Subcutaneous abdominal adipose tissue (tissue), 5 donors: ENCODE measurements at regions not wholly inside any gene's neighbourhood (a gene's known extent, or its start where the extent isn't known, plus 50 kb on each side); places are given as distances from the start of the nearest gene placed in this dataset.
A peak's percentile ranks its signal among the peaks of the same experiment; 100 is the strongest.

Source experiments
- H3K27ac ChIP-seq: one replicate; pipeline ENCODE4 v1.7.0; 2013; ENCODE audit warnings: low read depth, mild to moderate bottlenecking, inconsistent platforms, low read length, moderate library complexity
- H3K27me3 ChIP-seq, 5 donors: one replicate each; pipeline ENCODE4 v1.7.0; 2013; ENCODE audit warnings: low read length in 5 of 5, inconsistent platforms in 1 of 5; ENCODE audit not compliant: control insufficient read depth in 5 of 5, insufficient read depth in 4 of 5
- H3K36me3 ChIP-seq, 5 donors: one replicate each; pipeline ENCODE4 v1.7.0; 2013; ENCODE audit warnings: low read length in 5 of 5; ENCODE audit not compliant: control insufficient read depth in 5 of 5, insufficient read depth in 5 of 5
- H3K4me1 ChIP-seq, 5 donors: one replicate each; pipeline ENCODE4 v1.7.0; 2013; ENCODE audit warnings: low read length in 5 of 5, mild to moderate bottlenecking in 3 of 5, moderate library complexity in 1 of 5; ENCODE audit not compliant: control insufficient read depth in 5 of 5, insufficient read depth in 5 of 5
- H3K4me3 ChIP-seq, 5 donors: one replicate each; pipeline ENCODE4 v1.7.0; 2013; ENCODE audit warnings: low read length in 5 of 5, low read depth in 1 of 5
- H3K9ac ChIP-seq, 5 donors: one replicate each; pipeline ENCODE4 v1.7.0; 2013; ENCODE audit warnings: low read length in 5 of 5, mild to moderate bottlenecking in 4 of 5, moderate library complexity in 3 of 5
- H3K9me3 ChIP-seq, 5 donors: one replicate each; pipeline ENCODE4 v1.7.0; 2013; ENCODE audit warnings: low read length in 5 of 5; ENCODE audit not compliant: control insufficient read depth in 5 of 5
- donor health status: healthy.
- donor health status: healthy.
- donor health status: healthy.
- donor health status: healthy.
- donor health status: healthy.

DNA sequence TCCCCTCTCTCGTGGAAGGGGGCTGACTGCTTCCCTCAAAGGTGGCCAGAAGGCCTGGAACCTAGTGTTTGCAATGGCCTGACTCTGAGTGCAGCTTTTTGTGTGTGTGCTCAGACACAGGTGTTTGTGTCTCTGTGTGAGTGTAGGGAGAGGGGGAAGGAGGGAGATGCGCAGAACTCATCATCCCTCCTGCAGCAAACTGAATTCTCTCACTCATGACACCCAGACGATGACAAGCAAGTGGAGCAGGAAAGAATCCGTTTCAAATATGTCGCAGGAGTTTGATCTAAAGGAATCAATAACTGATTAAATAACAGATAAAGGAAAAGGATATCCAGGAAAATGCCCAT, 101.4 kb downstream of the TNFAIP3 start:
- H3K4me1 ChIP-seq, result peaks cover 0 to 19% (median 10%) of the 10 kb centered on the region in 5 donors
- H3K9me3 ChIP-seq, result no peaks in the 10 kb centered on the region
- H3K36me3 ChIP-seq, result no peaks in the 10 kb centered on the region
- no peaks in the 10 kb centered on the region for H3K27me3 ChIP-seq
- no peak overlapping the region for H3K4me3 ChIP-seq
- no peak overlapping the region for H3K27ac ChIP-seq
- peak overlapping the region in 1 of 5 donors; percentile 4 for H3K9ac ChIP-seq

DNA sequence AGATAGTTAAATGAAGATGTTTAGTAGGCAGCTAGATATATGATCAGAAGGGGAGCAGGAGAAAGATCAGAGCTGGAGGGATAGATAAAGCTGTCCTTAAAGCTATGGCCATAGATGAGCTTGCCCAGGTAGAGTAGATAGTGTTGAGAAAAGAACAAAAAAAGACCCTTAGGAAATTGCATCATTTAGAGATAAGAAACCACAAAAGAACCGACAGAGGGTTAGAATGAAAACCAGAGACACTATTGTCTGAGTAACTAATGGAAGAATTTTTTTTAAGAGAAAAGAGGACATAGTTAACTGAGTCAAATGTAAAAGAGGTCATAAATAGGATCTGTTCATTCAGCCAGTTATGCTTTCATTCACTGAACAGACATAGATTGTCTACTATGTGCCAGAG, 101.8 kb downstream of the TNFAIP3 start:
- Histone ChIP-seq H3K4me1 (peaks cover 0 to 19% (median 10%) of the 10 kb centered on the region in 5 donors), H3K9ac (no peak overlapping the region), H3K36me3 (no peaks in the 10 kb centered on the region), H3K27ac (no peak overlapping the region), H3K9me3 (no peaks in the 10 kb centered on the region), H3K4me3 (no peak overlapping the region), H3K27me3 (no peaks in the 10 kb centered on the region)

DNA sequence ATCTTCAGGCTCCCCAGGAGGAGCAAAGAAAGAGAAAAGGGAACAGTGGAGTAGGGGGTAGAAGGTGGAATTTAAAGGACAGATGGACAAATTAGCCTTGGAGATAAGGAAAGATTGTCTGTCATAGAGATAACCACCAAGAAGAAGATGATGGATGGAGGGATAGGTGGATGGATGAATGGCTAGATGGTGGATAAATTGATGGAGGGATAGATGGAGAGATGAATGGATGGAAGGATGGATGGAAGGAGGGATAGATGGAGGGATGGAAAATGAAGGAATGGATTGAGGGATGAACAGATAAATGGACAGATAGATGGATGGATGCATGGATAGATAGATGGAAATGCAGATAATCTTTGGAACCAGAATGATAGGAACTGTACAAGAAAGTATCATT, 102.8 kb downstream of the TNFAIP3 start:
- Histone ChIP-seq H3K27me3 (no peaks in the 10 kb centered on the region), H3K9ac (no peak overlapping the region), H3K4me1 (peaks cover 0 to 26% (median 14%) of the 10 kb centered on the region in 5 donors), H3K4me3 (no peak overlapping the region), H3K36me3 (no peaks in the 10 kb centered on the region), H3K27ac (no peak overlapping the region), H3K9me3 (no peaks in the 10 kb centered on the region)

DNA sequence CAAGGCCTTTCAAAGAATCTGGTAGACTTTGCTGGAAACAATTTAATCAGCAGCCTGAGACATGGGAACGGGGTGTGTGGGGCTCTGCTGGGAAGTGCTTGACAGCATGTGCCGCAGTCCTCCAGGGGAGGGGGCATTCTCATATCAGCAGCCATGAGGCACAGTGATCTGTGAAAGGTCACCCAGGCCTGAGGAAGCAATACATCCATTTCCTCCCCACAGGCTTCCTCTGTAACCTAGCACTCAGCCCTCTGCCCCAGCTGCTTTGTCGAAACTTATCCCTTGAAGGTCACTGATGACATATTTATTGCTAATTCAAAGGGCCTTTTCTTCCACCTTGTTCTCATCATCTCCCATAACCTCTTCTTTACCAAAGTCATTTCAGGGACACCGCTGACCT, 103.3 kb downstream of the TNFAIP3 start:
- Histone ChIP-seq H3K4me3 (no peak overlapping the region), H3K9me3 (no peaks in the 10 kb centered on the region), H3K4me1 (peaks cover 0 to 31% (median 17%) of the 10 kb centered on the region in 5 donors)

DNA sequence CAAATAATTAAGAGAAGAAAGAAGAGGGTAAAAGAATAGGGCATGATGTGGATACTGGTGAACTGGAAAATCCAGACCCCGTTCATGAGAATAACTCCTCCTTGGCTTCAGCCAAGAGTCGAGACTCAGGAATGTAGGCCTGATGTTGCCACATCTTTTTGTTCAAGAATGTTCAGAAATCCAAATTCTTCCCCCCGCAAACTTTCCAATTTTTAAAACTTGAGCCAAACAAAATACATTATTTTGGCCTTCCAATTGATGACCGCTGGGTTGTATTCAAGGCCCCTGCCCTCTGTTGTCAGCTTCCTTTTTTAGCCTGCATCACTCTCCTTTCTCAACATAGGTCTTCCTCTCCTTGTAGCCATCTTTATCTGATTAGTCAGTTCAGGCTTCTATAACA, 106.1 kb downstream of the TNFAIP3 start:
- Histone ChIP-seq H3K4me3 (no peak overlapping the region), H3K9me3 (no peaks in the 10 kb centered on the region), H3K27me3 (no peaks in the 10 kb centered on the region), H3K9ac (no peak overlapping the region), H3K36me3 (no peaks in the 10 kb centered on the region), H3K4me1 (peaks cover 0 to 27% (median 12%) of the 10 kb centered on the region in 5 donors), H3K27ac (no peak overlapping the region)

More for the DNA sequence above, 103.3 kb downstream of the TNFAIP3 start:
- H3K27ac ChIP-seq, result no peak overlapping the region
- H3K27me3 ChIP-seq, result no peaks in the 10 kb centered on the region
- no peak overlapping the region for H3K9ac ChIP-seq
- H3K36me3 ChIP-seq, result no peaks in the 10 kb centered on the region

DNA sequence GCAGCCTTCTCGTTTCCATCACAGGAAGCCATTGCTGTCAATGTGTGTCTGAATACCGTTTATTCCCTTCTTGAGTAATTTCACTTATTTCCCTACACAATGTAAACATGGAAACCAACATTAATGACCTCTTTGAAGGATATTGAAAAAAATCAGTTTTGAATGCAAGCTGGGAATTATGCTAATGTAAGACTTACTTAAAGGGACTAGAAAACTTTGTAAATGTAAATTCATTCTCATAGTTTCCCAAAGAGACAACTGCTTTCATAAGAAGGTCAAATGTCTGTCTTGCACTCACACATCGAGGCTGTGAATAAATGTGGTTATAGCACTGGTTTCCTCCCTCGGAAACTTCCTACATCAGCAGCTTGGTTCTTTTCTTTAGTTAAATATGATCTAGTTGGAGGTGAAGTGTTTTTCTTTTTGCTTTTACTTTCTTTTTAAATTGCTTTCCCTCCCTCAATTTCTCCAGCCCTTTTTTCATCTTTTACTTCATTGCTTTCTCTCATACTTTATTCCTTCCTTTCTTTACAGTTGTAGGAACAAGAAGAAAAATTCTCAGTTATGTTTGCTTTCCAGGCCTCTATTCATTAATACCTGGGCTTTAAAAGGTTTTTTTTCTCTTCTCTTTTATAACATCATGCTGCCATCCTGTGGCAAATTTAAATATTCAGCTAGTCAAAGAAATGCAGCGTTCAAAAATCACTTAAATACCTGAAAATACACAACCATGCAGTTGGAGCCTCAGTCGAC, 108.3 kb downstream of the TNFAIP3 start:
- no peak overlapping the region for H3K27ac ChIP-seq
- H3K4me3 ChIP-seq, result no peak overlapping the region
- peak overlapping the region in 1 of 5 donors; percentile 11 for H3K9ac ChIP-seq

DNA sequence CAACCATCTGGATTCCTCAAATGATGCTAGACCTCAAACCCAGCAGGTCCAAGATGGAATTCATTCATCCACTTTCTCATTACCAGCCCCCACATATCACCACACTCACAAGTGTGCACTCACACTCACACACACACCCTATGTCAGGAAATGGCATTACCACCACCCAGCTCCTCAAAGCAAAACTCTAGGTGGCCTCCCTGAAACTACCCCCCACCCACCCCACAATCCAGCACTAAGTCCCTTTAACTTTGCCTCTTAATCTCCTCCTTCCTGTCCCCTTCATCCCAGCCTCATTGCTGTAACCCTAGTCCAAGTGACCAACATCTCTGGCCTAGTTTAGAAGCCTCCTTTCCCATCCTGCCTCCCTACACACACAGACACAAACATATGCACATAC, 109.4 kb downstream of the TNFAIP3 start:
- H3K4me3 ChIP-seq, result no peak overlapping the region
- H3K27ac ChIP-seq, result no peak overlapping the region

More for the DNA sequence above, 108.3 kb downstream of the TNFAIP3 start:
- Histone ChIP-seq H3K4me1 (peaks cover 0 to 14% (median 9%) of the 10 kb centered on the region in 5 donors), H3K9me3 (no peaks in the 10 kb centered on the region), H3K36me3 (no peaks in the 10 kb centered on the region), H3K27me3 (no peaks in the 10 kb centered on the region)

DNA sequence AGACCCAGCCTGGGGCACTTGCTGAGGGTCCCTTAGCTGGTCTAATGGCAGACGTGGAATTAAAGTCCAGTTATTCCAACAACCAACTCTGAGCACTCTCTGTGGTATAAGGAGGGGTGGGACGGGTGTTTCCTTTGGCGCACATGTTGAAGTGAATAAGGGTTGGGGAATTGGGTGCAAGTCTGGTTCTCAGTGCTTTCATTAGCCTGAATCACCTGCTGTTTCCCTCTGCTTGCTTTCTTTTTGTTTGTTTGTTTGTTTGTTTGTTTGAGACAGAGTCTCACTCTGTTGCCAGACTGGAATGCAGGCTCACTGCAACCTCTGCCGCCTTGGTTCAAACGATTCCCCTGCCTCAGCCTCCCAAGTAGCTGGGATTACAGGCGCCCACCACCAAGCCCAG, 110.1 kb downstream of the TNFAIP3 start:
- Histone ChIP-seq H3K27ac (no peak overlapping the region), H3K27me3 (no peaks in the 10 kb centered on the region)

More for the DNA sequence above, 109.4 kb downstream of the TNFAIP3 start:
- peaks cover 0 to 14% (median 9%) of the 10 kb centered on the region in 5 donors for H3K4me1 ChIP-seq
- H3K36me3 ChIP-seq, result no peaks in the 10 kb centered on the region
- no peak overlapping the region for H3K9ac ChIP-seq
- no peaks in the 10 kb centered on the region for H3K27me3 ChIP-seq
- H3K9me3 ChIP-seq, result no peaks in the 10 kb centered on the region

DNA sequence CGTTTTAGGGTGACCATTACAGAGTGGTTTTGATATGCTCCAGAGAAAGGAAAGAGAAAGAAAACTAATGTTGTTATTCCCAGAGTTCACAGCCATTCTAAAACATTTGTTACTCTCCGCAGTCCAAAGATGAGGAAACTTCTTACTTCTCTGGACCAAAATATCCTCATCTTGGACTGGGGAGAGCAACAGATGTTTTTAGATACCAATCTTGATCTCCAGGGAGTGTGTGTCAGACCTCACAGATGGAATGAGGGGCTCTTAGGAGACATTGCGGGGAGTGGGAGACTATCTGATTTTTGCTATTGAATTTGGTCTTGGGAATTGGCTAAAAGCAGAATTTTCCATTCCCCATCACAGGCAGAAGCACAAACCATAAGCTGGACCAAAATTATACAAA, 110.8 kb downstream of the TNFAIP3 start:
- Histone ChIP-seq H3K4me1 (peaks cover 0 to 14% (median 9%) of the 10 kb centered on the region in 5 donors), H3K9ac (no peak overlapping the region), H3K27me3 (no peaks in the 10 kb centered on the region), H3K36me3 (no peaks in the 10 kb centered on the region), H3K27ac (no peak overlapping the region), H3K9me3 (no peaks in the 10 kb centered on the region), H3K4me3 (no peak overlapping the region)

More for the DNA sequence above, 110.1 kb downstream of the TNFAIP3 start:
- H3K9me3 ChIP-seq, result no peaks in the 10 kb centered on the region
- no peak overlapping the region for H3K9ac ChIP-seq
- no peaks in the 10 kb centered on the region for H3K36me3 ChIP-seq
- peaks cover 0 to 14% (median 9%) of the 10 kb centered on the region in 5 donors for H3K4me1 ChIP-seq
- H3K4me3 ChIP-seq, result no peak overlapping the region

DNA sequence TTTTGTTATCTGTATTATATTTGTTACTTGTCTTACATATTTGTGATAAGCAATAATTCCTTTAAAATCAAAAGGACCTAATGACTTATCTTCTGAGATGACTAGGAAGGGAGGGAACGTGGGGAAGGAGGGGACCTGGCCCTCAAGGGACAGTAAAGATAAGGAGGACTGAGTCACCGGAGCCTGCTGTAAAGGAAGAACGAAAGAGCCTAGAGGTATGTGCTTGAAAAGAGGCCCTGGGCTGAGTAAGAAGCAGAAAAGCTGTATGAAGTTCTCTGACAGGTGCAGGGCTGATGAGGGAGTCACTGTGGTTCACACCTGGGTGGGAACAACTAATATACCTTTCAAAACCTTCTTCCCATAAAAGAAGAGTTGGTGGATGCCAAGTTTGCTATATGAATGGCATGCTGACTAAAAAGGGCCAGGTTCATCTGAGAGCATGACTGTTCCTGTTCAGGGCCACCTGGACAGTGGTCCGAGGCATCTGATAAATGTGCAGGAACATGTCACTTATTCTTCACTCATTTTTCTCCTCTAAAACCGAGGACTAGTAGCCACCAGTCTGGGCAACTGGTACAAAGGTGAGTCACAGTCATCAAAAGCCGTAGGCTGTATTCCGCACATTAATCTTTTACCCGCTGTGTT, 111.3 kb downstream of the TNFAIP3 start:
- Histone ChIP-seq H3K27me3 (no peaks in the 10 kb centered on the region), H3K27ac (no peak overlapping the region), H3K4me1 (peaks cover 0 to 14% (median 9%) of the 10 kb centered on the region in 5 donors), H3K9ac (no peak overlapping the region), H3K9me3 (no peaks in the 10 kb centered on the region), H3K36me3 (no peaks in the 10 kb centered on the region), H3K4me3 (no peak overlapping the region)
